GF-D8 (cell line): ENCODE measurements at regions not wholly inside any gene's neighbourhood (a gene's known extent, or its start where the extent isn't known, plus 50 kb on each side); places are given as distances from the start of the nearest gene placed in this dataset.

Experiments
- DNase-seq: peaks from one replicate; lab custom pipeline; 2025; lab: John Stamatoyannopoulos, UW

DNA sequence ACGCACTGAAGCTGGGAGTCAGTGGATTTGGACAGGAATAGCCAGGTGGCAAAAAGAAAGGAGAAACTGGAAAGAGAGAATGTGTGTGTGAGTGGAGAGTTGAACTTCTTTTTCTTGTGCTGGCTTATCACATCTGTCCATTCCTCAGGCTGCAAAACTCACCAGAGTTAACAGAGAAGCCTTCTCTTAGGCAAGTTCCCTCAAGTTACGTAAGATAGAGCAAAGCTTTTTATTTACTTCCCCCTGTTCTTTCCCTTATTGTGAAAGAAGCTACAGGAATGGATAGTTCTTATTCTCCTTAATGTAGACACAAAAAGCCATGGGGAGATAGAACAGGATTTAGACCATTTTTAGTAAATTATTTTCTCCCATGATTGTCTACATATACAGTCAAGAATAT, 188.6 kb downstream of the BMP2 start:
- peak; percentile 21 for DNase-seq

DNA sequence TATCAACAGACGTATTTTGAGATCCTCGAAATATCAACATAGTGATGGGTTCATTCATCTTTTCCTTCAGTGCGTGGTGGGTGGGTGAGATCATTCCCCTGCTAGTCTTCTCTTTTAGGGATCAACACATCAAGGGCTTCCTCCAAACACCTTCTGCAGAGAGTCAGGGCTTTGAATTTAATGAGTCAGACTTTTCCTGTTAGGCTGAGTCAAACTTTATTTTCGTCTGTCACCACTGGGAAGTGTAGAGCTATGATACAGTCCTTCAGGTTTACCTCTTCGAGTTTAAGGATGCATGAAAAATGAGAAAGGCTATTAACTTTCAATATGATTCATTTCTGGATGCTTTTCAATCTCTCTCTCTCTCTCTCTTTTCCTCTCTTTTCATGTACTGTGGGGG, 189.1 kb downstream of the BMP2 start:
- DNase-seq, result no peak

DNA sequence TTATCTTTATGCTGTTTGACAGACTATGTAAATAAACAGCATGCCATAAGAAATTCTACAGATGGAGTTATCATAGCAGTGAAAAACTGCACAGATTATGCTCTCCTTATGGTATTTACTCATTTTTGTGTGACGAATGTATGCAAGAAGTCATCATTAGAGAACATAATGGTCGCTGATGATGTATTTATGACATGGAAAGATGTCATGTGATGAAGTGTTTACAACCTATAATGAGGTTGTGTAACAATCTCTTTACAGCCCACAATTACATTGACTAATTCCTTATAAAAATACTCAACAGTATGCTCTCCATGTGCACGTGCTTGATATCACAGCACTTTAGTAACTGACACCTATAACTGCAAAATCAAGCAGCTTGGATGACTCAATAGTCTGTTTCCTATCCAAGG, 192.4 kb downstream of the BMP2 start:
- DNase-seq, result no peak

DNA sequence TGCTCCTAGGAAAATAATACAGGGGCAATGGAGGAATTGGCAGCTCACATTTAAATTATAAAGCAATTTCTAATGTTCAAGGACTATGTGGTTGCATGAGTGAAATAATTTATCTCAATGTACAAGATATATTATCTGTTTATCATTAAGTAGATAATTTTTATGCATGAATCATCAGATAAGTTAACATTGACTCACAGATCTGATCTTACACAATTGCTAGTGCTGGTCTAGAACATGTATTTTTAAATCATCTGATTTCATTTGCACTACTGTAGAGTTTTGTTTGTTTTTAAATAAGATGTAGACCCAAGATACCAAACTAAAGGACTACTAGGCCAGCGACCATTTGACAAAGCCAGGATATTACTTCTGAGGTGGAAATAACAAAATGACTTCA, 199.2 kb downstream of the BMP2 start:
- no peak for DNase-seq

DNA sequence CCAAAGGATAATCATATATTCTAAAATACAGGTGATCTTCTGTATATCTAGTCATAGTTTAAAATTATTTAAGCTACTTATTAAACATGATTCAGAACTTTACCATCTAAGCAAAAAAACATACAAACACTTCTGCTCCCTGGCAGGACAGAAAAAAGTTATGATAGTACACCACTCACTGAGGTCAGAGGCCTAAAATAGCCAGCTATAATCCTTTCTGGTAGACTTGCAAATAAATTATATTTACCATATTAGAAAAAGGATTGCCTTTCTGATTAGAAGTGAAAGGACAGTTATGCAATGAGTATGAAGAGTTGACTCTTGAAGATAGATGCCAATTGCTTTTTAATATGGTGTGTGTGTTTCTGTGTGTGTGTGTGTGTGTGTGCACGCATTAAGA, 207.4 kb downstream of the BMP2 start:
- DNase-seq, result no peak

DNA sequence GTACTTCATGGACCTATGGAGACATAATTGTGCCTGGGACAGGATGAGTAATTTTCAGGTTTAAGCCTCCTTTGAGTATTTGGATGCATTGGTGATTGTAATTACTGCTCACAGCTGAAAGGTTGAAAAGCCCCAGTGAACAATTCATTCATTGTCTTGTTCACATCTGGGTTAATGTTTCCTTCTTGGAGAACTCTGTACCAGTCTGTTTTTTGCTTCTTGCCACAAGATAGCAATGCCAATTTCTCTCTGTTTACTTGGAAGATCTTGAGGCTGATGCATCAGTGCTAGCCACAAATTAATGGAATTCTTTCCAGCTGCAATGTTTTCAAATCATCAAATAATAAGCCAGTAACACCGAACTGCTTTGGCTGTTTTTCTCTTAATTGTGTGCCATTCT, 207.8 kb downstream of the BMP2 start:
- DNase-seq, result no peak

DNA sequence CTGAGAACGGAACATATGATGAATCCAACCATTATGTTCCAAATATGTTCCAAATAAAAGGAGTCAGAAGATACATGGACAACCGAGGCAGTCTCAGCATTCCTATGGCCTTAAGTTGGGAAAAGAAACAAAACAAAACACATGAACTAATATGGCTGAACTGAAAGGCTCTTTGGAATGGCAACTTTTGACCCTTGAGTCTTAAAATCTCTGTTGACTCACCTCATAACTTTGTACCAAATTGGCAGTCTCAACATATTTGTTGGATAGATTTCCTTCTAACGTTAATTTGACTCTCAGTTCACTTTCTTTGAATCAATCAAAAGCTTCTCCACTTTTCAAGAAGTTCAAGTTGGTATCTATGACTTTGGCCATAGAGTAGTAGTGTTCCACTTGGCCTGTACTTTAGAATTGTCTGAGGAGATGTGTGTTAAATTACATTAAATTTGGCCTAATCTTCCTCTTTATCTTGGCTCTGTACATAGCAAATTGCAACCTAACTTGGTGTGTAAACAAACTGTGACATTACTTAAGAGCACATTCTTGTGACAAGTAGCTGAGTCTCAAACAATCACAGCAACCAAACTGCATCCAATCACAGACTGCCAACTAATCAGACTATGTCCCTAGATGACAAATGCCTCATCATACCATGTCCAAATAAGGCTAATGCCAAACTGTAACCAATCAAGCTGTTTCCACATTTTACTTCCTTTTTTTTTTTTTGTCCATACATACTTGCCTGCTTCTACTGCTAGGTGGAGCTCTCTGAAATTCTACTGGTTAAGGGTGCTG, 208.8 kb downstream of the BMP2 start:
- no peak for DNase-seq

DNA sequence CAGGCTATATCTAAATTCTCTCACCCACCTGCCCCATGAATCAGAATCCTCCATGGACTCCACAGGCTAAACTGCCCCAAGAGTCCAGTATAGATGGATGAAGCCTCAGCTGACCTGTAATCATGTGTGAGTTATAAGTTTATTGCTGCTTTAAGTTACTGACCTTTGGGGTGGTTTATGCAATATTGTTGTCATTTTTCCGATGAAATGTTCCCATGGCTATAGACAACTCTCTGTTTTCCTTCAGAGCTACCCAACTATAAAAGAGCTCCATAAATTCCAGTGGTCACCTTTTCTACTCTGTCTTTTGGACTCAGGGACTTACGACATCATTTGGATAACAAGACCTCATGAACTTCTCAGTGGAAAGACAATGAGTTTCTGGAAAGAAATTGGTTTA, 212.1 kb downstream of the BMP2 start:
- DNase-seq, result no peak

DNA sequence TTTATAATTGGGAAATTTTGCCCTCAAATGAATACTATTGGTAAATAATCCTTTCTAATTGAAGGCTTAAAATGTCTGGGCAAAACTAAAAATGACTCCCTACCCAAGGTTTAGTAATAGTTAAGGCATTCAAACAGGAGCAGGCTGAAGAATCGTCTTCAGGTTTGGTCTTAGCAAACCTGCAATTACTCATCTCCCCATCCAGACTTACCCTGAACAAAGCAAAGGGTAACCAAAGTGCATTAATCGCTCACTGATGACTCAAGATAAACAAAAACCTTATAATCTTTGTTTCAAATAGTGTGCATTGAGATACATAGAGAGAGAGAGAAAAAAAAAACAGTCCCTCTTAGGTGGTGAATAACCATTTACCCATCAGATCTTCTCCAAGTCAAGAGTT, 225.5 kb downstream of the BMP2 start:
- no peak for DNase-seq

DNA sequence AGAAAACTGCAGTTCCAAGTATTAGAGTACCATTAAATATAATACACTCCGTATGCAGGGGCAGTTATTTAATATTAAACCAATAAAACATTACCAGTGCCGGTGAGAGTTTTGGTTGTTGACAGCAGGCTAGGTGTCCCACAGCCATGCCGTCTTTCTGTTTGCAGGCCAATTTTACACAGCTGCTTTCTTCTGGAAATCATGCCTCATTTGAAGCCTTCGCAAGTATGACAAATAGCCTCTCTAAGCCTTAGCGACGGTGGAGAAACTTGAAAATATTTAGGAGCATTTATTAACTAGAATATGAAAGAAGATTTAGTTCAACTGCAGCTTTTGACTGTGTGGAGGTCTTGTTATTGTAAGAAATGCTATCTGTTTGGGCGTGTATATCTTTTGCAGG, 226.0 kb downstream of the BMP2 start:
- no peak for DNase-seq

DNA sequence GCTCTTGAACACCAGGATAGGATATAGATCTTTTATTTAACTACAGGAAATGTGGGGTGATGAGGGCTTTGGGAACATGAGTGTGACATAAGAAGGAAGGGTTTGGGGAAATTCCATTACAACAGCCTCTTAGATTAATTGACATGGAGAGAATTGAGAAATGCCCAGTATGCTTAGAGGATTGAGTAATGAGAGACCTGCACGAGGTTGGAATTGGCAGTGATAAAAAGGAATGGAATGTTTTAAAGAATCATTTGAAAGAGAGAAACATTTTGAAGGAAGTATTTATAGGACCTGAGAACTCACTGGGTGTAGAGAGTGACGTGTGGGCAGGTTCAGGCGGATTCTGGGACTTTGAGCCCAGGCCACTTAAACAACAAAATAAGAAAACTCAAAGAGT, 227.0 kb downstream of the BMP2 start:
- no peak for DNase-seq

DNA sequence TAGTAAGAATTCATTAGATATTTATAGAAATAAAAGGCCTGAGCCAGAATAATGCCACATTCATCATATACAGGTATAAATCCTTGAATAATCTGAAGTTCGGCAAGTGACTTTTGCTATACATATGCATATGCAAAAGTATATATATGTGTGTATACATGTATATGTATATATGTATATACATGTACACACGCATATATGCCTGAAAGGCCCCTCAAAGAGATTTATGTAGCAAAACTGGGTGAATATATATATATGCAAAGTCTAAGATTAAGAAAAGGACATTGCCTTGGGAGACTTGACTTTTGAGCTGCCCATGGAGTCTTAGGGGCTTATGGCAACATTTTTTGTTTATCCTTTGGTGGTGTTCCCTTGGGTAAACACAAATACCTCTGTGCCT, 231.4 kb downstream of the BMP2 start:
- no peak for DNase-seq

DNA sequence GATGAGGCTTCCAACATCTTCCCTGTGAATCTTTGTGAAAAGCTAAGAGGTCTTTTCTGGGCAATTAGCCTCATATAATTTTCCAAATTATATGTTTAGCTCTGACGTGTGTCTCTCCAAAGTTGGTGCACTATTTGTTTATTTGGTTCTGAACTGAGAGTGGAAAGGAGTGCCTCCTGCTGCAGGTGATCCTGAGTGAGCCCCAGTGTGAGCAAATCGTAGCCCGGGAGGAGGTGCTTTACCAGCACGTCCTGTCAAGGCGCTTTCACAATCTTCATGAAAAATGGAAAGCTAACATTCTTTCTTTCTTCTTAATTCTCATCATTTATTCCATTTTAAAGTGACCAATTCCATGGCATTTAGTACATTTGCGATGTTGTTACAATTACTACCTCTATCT, 231.9 kb downstream of the BMP2 start:
- DNase-seq, result no peak

DNA sequence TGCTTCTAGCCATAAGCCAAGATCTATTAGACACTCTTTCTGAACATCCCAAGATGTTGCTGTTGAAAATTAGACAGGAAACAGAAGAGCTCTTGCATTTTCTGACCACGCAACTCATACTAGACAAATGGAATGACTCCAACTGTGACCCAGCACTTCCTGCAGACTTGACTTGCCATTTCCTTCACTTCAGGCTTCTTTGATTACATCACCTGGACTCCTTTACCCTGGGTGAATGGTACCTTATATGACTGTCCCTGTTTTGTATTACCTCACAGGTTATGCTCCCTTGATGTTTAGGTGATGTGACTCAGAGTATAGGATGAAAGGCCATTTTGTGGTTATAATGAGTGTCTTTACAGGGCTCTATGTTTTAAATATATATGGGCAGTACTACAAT, 236.1 kb downstream of the BMP2 start:
- no peak for DNase-seq

DNA sequence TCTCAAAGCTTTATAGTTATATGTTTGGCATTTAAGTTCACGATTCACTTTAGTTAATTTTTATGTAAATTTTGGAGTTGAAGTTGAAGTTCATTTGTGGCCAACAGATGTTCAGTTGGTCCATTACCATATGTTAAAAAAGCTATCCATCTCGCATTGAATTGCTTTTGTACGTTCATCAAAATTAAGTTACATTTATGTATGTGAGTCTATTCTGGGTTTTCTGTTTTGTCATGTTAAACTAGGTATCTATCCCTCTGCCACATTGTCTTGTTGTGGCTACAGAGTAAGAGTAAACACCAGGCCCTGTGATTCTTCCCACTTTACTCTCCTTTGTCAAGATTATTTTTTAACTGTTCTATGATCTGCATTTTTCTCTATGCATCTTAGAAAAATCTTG, 237.3 kb downstream of the BMP2 start:
- DNase-seq, result no peak

DNA sequence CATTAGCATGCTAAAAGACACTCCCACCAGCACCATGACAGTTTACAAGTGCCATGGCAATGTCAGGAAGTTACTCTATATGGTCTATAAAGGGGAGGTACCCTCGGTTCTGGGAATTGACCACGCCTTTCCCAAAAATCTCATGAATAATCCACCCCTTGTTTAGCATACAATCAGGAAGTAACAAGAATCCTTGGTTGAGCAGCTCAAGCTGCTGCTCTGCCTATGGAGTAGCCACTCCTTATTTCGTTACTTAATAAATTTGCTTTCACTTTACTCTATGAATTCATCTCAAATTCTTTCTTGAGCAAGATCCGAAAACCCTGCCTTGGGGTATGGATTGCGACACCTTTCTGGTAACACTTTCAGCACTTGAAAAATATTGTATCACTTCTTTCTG, 243.0 kb downstream of the BMP2 start:
- no peak for DNase-seq

DNA sequence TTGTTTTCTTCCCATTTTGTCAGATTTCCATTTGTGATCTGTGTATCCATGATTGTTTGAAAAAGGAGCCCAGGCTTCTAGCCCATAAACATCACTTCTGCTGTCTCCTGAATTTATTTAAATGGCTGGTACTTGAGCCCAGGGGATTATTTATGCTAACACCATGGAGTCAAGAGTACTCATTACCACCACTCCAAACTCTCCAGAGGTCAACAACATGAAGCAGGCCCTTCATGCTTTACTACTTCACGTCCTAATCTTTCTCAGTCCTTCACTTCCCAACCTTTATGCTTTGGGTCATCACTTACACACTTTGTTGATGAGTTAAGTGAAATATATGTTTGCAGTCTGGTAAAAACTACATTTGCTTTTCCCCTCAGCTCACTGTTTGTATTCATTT, 247.8 kb downstream of the BMP2 start:
- no peak for DNase-seq

DNA sequence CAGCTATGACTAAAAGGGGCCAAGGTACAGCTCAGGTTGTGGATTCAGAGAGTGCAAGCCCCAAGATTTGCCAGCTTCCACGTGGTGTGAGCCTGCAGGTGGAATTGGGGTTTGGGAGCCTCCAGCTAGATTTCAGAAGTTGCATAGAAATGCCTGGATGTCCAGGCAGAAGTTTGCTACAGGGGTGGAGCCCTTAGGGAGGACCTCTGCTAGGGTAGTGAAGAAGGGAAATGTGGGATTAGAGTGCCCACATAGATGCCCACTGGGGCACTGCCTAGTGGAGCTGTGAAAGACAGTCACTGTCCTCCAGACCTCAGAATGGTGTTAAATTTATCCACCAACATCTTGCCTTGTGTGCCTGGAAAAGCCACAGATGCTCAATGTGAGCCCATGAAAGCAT, 255.1 kb downstream of the BMP2 start:
- DNase-seq, result no peak

DNA sequence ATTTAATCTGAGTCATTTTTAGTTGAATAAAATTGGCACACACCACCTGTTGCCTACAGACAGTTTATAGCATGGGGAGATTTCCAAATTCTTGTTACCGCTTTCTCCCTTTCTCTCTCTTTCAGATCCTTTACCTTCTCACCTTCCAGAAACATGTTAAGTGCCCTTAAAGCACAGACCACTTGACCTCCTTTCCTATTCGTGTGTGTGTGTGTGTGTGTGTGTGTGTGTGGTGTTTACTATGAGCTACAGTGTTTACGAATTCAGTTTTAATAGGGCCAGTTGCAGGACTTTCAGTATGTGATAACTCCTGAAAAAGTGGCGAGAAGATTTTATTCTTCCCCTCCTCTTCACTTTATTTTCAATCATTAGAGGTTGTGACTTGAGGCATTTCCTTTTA, 258.1 kb downstream of the BMP2 start:
- DNase-seq, result no peak

DNA sequence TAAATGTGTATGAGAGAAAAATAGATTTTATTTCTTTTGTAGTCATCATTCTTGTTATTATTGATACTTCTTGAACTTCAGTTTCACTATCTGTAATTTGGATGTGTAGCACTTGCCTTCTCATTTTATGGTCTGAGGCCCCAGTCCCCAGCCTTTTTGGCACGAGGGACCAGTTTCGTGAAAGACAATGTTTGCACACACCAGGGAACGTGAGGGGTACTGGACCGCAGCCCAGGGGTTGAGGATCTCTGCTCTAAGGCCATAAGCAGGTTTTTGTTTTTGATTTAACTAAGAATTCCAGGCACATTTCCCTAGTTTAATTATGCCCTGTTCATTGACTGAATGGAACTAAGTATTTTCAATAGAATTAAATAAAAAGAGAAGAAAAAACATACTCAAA, 261.5 kb downstream of the BMP2 start:
- DNase-seq, result no peak

DNA sequence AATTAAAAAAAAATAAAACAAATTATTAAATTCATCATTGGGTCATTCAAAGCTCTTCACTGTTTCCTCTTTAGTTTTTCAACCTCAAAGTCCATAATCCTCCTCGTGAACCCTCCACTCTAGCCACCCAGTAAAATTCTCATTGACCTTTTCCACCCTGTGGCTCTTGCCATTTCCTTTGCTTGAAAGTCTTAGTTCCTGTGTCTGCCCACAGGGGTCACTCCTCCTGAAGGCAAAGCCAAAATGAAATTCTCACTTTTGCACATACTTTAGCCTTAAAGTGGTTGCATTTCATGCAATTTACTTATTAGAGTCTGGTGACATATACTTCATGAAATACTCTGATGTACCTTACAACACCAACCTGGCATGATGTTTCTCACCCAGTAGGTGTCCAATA, 263.7 kb downstream of the BMP2 start:
- DNase-seq, result no peak

DNA sequence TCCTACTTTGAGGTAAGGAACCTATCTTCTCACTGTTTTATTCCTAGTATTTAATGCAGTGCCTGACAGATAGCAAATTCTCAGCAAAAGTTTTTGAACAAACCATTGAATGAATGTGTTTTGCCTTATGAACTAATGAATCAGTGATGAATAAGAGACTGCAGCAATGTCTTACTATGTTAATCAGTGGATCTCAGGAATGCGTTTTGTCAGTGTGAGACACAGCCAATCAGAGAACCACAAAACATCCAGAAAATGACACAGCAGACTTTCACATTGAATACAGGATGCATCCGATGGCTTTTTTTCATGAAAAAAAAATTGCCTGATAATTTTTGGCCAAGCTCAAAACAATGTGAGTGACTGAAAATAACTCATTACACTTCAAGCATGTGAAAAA, 270.5 kb downstream of the BMP2 start:
- DNase-seq, result no peak

DNA sequence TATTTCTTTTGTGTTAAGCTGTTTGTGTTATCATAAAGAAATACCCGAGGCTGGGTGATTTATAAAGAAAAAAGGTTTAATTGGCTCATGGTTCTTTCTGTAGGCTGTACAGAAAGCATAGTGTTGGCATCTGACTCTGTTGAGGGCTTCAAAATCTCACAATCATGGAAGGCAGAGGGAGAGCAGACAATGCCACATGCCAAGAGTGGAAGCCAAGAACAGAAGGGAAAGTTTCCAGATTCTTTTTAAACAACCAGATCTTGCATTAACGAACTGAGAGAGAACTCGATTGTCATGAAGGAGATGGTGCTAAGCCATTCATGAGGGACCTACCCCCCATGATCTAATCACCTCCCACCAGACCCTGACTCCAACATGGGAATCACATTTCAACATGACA, 290.1 kb downstream of the BMP2 start:
- DNase-seq, result no peak

DNA sequence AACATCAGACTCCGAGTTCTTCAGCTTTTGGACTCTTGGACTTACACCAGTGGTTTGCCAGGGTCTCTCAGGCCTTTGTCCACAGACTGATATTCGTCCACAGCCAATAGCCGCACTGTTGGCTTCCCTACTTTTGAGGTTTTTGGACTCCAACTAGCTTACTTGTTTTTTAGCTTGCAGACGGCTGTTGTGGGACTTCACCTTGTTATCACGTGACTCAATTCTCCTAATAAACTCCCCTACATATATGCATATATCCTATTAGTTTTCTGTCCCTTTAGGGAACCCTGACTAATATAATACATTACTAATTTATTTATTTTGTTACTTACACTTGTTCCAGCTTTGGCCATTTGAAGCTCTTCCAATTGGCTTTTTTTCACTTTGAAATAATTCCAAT, 311.3 kb downstream of the BMP2 start:
- DNase-seq, result no peak

DNA sequence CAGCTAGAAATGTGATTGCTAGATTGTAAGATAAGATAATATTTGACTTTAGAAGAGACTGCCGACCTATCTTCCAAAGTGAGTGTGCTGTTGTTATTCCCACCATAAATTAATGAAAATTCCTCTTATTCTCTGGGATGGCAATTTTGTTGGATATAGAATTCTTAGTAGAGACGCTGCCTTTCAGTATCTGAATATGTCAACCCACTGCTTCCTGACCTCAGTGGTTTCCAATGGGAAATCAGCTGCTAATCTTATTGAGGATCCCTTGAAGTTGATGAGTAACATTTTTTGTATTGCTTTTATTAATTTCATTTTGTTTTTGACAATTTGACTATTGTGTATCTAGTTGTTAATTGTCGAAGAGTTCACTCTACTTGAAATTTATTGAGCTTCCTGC, 313.0 kb downstream of the BMP2 start:
- DNase-seq, result no peak
